Spinal cord (tissue), 9 donors: ENCODE measurements at regions not wholly inside any gene's neighbourhood (a gene's known extent, or its start where the extent isn't known, plus 50 kb on each side); places are given as distances from the start of the nearest gene placed in this dataset.

ENCODE experiments used
- DNase-seq, 6 donors: peaks; one replicate each; pipeline versions ENCODE4 v3.0.0 to v3.0.0-alpha.2; 2013 to 2015; ENCODE audit warnings: low spot score in 6 of 6, low read depth in 4 of 6
- H3K27ac ChIP-seq: one replicate; pipeline ENCODE4 v1.5.1; 2013; ENCODE audit warnings: low read depth, low read length, control low read depth
- H3K27me3 ChIP-seq: one replicate; pipeline ENCODE4 v1.6.1; 2013; ENCODE audit warnings: low read length; ENCODE audit not compliant: control insufficient read depth, insufficient read depth
- H3K36me3 ChIP-seq: one replicate; pipeline ENCODE4 v1.6.1; 2013; ENCODE audit warnings: low read length; ENCODE audit not compliant: control insufficient read depth, insufficient read depth
- H3K4me1 ChIP-seq: one replicate; pipeline ENCODE4 v1.6.1; 2013; ENCODE audit warnings: low read length; ENCODE audit not compliant: control insufficient read depth, insufficient read depth
- H3K4me3 ChIP-seq: one replicate; pipeline ENCODE4 v1.5.1; 2013; ENCODE audit warnings: low read depth, low read length, control low read depth
- H3K9me3 ChIP-seq: one replicate; pipeline ENCODE4 v1.6.1; 2013; ENCODE audit warnings: low read length; ENCODE audit not compliant: control insufficient read depth, insufficient read depth
- WGBS: methylation state at CpG from one replicate; pipeline ENCODE4 v1.1.5; 2013; ENCODE audit warnings: missing lambda C conversion rate; ENCODE audit not compliant: insufficient coverage; 5-methylcytosine and 5-hydroxymethylcytosine counted together
- donor health status: healthy.

GRCh38 chr17:77690271-77691161, 268.0 kb upstream of the TNRC6C start:
- H3K27me3 ChIP-seq: peaks cover 13% of the 10 kb centered on the region
- H3K36me3 ChIP-seq: no peaks in the 10 kb centered on the region
- peaks cover 22% of the 10 kb centered on the region for H3K4me1 ChIP-seq
- H3K9me3 ChIP-seq: no peaks in the 10 kb centered on the region
- no peak overlapping the region for H3K4me3 ChIP-seq
- no peak overlapping the region for H3K27ac ChIP-seq
- DNase-seq: peak in 2 of 6 donors; percentile 50 to 77
- 28% methylated on average over 20 of the region's 24 CpGs for WGBS

DNA sequence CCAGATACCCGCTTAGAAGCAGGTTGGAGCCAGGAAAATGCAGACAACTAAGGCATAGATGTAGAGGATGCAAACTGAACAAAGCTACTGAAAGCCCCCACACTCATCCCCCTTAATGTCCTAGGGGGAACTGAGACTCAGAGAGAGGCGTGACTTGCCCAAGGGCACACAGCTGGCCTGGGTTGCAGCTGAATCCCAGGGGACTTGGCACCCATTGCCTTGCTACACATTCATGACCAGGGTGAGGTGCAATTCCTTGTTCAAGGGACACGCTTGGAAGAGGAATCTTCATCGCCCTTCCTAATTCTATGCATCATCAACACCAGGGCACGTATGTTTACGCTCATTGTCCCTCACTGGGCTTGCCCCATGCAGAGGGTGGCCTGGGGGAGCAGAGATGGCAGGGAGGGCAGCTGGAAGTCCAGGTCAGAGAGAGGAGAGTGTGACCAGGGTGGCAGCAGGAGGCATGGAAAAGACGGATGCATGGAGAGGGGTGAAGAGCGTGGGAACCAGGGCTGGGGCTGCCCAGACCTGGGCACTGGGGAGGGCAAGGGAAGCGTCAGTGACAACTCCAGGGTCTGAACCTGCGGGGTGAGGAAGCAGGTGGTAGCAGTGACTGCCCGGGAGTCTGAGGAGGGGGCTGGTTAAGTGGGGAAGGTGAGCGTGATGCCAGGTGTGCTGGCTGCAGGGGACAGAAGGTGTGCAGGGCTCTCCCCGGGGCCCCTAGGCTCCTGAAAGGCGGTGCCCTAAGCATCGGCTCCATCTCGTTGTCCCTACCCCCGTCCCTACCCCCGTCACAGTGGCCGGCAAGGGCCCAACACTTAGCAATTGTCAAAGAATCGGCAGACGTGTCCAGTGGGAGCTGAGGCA, 267.1 kb upstream of the TNRC6C start:
- H3K9me3 ChIP-seq: no peaks in the 10 kb centered on the region
- no peak overlapping the region for H3K4me3 ChIP-seq
- no peaks in the 10 kb centered on the region for H3K36me3 ChIP-seq
- peak in 1 of 6 donors; percentile 47 for DNase-seq
- peaks cover 18% of the 10 kb centered on the region for H3K27me3 ChIP-seq
- no peak overlapping the region for H3K27ac ChIP-seq
- H3K4me1 ChIP-seq: peaks cover 31% of the 10 kb centered on the region
- 86% methylated on average over 18 of the region's 21 CpGs for WGBS

- Histone ChIP-seq H3K27ac (no peak overlapping the region), H3K4me1 (peaks cover 43% of the 10 kb centered on the region), H3K36me3 (no peaks in the 10 kb centered on the region), H3K4me3 (no peak overlapping the region), H3K27me3 (peaks cover 25% of the 10 kb centered on the region), H3K9me3 (no peaks in the 10 kb centered on the region)
- no peak for DNase-seq
- WGBS: 80% methylated on average over 2 of the region's 12 CpGs
Observed at GRCh38 chr17:77692571-77693161, 265.8 kb upstream of the TNRC6C start.

GRCh38 chr17:77693301-77693700, 265.2 kb upstream of the TNRC6C start:
- Histone ChIP-seq H3K9me3 (no peaks in the 10 kb centered on the region), H3K27me3 (peaks cover 27% of the 10 kb centered on the region), H3K27ac (no peak overlapping the region), H3K4me1 (peaks cover 50% of the 10 kb centered on the region), H3K4me3 (no peak overlapping the region), H3K36me3 (no peaks in the 10 kb centered on the region)
- WGBS: 80% methylated on average over 9 of the region's 9 CpGs
- DNase-seq: no peak

GRCh38 chr17:77693776-77694175, 264.7 kb upstream of the TNRC6C start:
- WGBS: 65% methylated on average over 3 of the region's 7 CpGs
- no peak for DNase-seq
- no peaks in the 10 kb centered on the region for H3K9me3 ChIP-seq
- peaks cover 27% of the 10 kb centered on the region for H3K27me3 ChIP-seq
- H3K4me1 ChIP-seq: peaks cover 52% of the 10 kb centered on the region
- H3K36me3 ChIP-seq: no peaks in the 10 kb centered on the region
- H3K4me3 ChIP-seq: no peak overlapping the region
- no peak overlapping the region for H3K27ac ChIP-seq

DNA sequence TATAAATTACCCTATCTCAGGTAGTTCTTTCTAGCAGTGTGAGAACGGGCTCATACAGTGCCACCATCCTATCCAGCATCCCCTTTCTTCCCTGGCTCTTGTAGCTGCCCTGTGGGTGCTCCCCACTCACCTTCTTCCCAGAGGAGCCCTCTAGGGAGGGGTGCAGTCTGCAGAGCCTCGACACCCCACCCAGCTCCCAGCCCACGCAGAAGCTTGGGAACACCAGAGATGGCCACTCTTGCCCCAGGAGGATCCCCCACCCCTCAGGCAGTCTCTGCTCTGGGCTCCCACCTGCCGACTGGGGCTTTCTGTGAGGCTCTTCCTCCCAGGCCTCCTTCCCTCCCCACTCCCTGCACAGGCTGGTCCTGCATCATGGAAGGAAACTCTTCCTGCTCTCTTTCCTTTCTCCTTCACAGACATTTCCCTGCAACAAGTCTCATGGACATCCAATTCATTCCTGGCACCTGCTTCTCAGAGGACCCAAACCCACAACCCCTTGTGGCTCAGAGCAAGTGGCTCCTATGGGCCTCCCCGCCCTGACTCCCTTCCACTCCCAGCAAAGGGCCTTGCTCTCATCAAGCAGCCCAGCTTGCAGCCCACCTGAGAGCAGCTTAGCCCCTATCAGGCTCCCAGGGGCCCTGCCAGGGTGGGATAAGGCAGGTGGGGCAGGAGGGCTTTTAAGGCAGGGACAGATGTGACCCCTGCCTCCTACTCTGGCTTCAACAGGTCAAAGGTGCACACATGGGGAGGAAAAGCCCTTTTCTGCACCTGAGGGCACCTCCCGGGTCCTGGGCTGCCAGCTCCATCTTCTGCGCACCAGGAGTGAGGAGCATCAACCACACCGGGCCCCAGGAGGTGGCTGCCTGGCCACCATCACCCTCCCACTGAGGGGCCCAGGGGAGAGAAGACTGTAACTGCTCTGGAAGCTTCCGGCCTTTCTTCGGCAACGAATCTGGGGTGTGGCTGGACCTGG, 263.8 kb upstream of the TNRC6C start:
- Histone ChIP-seq H3K4me1 (peaks cover 60% of the 10 kb centered on the region), H3K27ac (no peak overlapping the region), H3K36me3 (no peaks in the 10 kb centered on the region), H3K9me3 (no peaks in the 10 kb centered on the region), H3K4me3 (no peak overlapping the region), H3K27me3 (peaks cover 27% of the 10 kb centered on the region)
- 90% methylated on average over 8 of the region's 11 CpGs for WGBS
- no peak for DNase-seq

- no peak overlapping the region for H3K4me3 ChIP-seq
- H3K4me1 ChIP-seq: peaks cover 55% of the 10 kb centered on the region
- peak in 1 of 6 donors; percentile 14 for DNase-seq
- no peaks in the 10 kb centered on the region for H3K9me3 ChIP-seq
- H3K27me3 ChIP-seq: peaks cover 24% of the 10 kb centered on the region
- H3K27ac ChIP-seq: no peak overlapping the region
- 80% methylated on average over 8 of the region's 9 CpGs for WGBS
- H3K36me3 ChIP-seq: no peaks in the 10 kb centered on the region
Observed at GRCh38 chr17:77695386-77695785, 263.1 kb upstream of the TNRC6C start.

DNA sequence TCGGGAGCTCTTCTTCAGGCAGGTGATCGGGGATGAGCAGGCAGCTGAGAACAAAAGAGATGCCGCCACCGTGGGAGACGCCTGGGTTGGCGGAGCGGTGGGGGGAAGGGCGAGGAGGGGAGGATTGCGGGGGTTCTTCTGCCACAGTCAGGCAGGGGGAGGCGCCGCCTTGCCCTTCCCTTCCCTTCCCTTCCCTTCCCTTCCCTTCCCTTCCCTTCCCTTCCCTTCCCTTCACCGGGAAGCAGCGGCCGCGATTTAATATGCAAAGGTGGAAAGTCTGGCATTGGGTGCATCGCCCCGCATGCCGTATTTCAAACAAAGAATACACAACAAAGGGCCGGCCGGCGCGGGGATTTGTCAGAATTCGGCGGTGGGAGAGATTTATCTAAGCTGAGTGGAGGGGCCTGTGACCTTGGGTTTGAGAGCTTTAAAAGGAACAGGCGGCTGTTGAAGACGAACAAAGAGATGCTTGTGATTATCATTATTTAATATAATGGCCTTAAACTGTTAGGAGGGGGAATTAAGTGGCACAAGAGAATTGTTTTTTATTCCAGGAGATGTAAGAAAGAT, 262.3 kb upstream of the TNRC6C start:
- Histone ChIP-seq H3K27ac (no peak overlapping the region), H3K36me3 (no peaks in the 10 kb centered on the region), H3K27me3 (peaks cover 18% of the 10 kb centered on the region), H3K4me1 (peaks cover 47% of the 10 kb centered on the region), H3K9me3 (no peaks in the 10 kb centered on the region), H3K4me3 (no peak overlapping the region)
- WGBS: 10% methylated on average over 3 of the region's 26 CpGs
- peak in 2 of 6 donors; percentile 74 to 96 for DNase-seq
